GM04504 (cell line): ENCODE measurements at regions not wholly inside any gene's neighbourhood (a gene's known extent, or its start where the extent isn't known, plus 50 kb on each side); places are given as distances from the start of the nearest gene placed in this dataset.
"Not testable (repeated sequence)": the region's sequence is repeated elsewhere in the genome, so short reads cannot be mapped to it uniquely, and the experiment has no call there.

ENCODE experiments used
- DNase-seq: peaks from one replicate; pipeline ENCODE4 v3.0.0-alpha.2; 2012; ENCODE audit warnings: low read depth

- DNase-seq, result no peak
Observed at GRCh38 chr10:30763918-30764317, 134.4 kb upstream of the LYZL2 start.

- DNase-seq, result no peak
Observed at GRCh38 chr10:30762620-30763019, 133.1 kb upstream of the LYZL2 start.

- DNase-seq, result no peak
Observed at GRCh38 chr10:30759423-30759822, 129.9 kb upstream of the LYZL2 start.

GRCh38 chr10:30758338-30758737 is 128.8 kb upstream of the LYZL2 start:
- no peak for DNase-seq

GRCh38 chr10:30756896-30757295 is 127.3 kb upstream of the LYZL2 start:
- no peak for DNase-seq

GRCh38 chr10:30756151-30756550 is 126.6 kb upstream of the LYZL2 start:
- no peak for DNase-seq

GRCh38 chr10:30755441-30755953 is 125.9 kb upstream of the LYZL2 start:
- peak; percentile 47 for DNase-seq

- no peak for DNase-seq
Observed at GRCh38 chr10:30752481-30752881, 122.9 kb upstream of the LYZL2 start.

GRCh38 chr10:30751678-30752331 is 122.3 kb upstream of the LYZL2 start:
- peak; percentile 63 for DNase-seq

- DNase-seq, result no peak
Observed at GRCh38 chr10:30750971-30751677, 121.6 kb upstream of the LYZL2 start.

- DNase-seq, result no peak
Observed at GRCh38 chr10:30749385-30749784, 119.8 kb upstream of the LYZL2 start.

- no peak for DNase-seq
Observed at GRCh38 chr10:30748152-30748973, 118.8 kb upstream of the LYZL2 start.

GRCh38 chr10:30747633-30748032 is 118.1 kb upstream of the LYZL2 start:
- DNase-seq, result no peak

GRCh38 chr10:30745953-30746352 is 116.4 kb upstream of the LYZL2 start:
- no peak for DNase-seq

GRCh38 chr10:30744106-30744505 is 114.6 kb upstream of the LYZL2 start:
- DNase-seq, result no peak

GRCh38 chr10:30743586-30743985 is 114.0 kb upstream of the LYZL2 start:
- DNase-seq, result no peak

GRCh38 chr10:30742471-30742870 is 112.9 kb upstream of the LYZL2 start:
- DNase-seq, result no peak

GRCh38 chr10:30740774-30741173 is 111.2 kb upstream of the LYZL2 start:
- DNase-seq, result not testable (repeated sequence)

- no peak for DNase-seq
Observed at GRCh38 chr10:30738416-30738815, 108.9 kb upstream of the LYZL2 start.

GRCh38 chr10:30737931-30738391 is 108.4 kb upstream of the LYZL2 start:
- DNase-seq, result no peak

GRCh38 chr10:30736685-30737232 is 107.2 kb upstream of the LYZL2 start:
- peak; percentile 99 for DNase-seq

- DNase-seq, result no peak
Observed at GRCh38 chr10:30734901-30735300, 105.3 kb upstream of the LYZL2 start.
